Vagina (tissue), 2 donors: ENCODE measurements at regions not wholly inside any gene's neighbourhood (a gene's known extent, or its start where the extent isn't known, plus 50 kb on each side); places are given as distances from the start of the nearest gene placed in this dataset.

Experiments
- POLR2A ChIP-seq, 2 donors: fragments of 450-650 bp; IDR thresholded peaks; one replicate each; pipeline ENCODE4 v1.6.1; 2017; ENCODE audit warnings: antibody characterized with exemption in 2 of 2, mild to moderate bottlenecking in 2 of 2, moderate library complexity in 2 of 2
- POLR2AphosphoS5 ChIP-seq, 2 donors: sonication (generic); formaldehyde crosslinking; IDR thresholded peaks; one replicate each; pipeline ENCODE4 v1.9.0; 2017; ENCODE audit warnings: antibody characterized with exemption in 2 of 2, mild to moderate bottlenecking in 2 of 2, low read depth in 1 of 2; ENCODE audit not compliant: insufficient read depth in 1 of 2
- TF ChIP-seq, protein P1 (sequence below), 3 experiments: fragments of 450-650 bp in 2 of 3; fragments of 200-600 bp in 1 of 3; sonication (generic) in 1 of 3; IDR thresholded peaks; one replicate each; pipeline ENCODE4 v1.5.1; 2017 to 2019; ENCODE audit warnings: antibody characterized with exemption in 3 of 3, mild to moderate bottlenecking in 2 of 3, moderate library complexity in 2 of 3

GRCh38 chr5:179404321-179405053 is 59.2 kb upstream of the ADAMTS2 start:
- no peak for TF ChIP-seq POLR2A (IDR thresholded peaks at IDR 0.05)
- TF ChIP-seq, protein P1, sequence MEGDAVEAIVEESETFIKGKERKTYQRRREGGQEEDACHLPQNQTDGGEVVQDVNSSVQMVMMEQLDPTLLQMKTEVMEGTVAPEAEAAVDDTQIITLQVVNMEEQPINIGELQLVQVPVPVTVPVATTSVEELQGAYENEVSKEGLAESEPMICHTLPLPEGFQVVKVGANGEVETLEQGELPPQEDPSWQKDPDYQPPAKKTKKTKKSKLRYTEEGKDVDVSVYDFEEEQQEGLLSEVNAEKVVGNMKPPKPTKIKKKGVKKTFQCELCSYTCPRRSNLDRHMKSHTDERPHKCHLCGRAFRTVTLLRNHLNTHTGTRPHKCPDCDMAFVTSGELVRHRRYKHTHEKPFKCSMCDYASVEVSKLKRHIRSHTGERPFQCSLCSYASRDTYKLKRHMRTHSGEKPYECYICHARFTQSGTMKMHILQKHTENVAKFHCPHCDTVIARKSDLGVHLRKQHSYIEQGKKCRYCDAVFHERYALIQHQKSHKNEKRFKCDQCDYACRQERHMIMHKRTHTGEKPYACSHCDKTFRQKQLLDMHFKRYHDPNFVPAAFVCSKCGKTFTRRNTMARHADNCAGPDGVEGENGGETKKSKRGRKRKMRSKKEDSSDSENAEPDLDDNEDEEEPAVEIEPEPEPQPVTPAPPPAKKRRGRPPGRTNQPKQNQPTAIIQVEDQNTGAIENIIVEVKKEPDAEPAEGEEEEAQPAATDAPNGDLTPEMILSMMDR (IDR thresholded peaks at IDR 0.05), result no peak
- TF ChIP-seq POLR2AphosphoS5 (IDR thresholded peaks at IDR 0.05; ENCODE audit: insufficient read depth in 1 of 2, low read depth in 1 of 2), result no peak
